Hindlimb muscle (tissue), 1 donor: ENCODE measurements at regions not wholly inside any gene's neighbourhood (a gene's known extent, or its start where the extent isn't known, plus 50 kb on each side); places are given as distances from the start of the nearest gene placed in this dataset.

Experiments used
- DNase-seq: peaks from one replicate; pipeline ENCODE4 v3.0.0-alpha.2; 2013

DNA sequence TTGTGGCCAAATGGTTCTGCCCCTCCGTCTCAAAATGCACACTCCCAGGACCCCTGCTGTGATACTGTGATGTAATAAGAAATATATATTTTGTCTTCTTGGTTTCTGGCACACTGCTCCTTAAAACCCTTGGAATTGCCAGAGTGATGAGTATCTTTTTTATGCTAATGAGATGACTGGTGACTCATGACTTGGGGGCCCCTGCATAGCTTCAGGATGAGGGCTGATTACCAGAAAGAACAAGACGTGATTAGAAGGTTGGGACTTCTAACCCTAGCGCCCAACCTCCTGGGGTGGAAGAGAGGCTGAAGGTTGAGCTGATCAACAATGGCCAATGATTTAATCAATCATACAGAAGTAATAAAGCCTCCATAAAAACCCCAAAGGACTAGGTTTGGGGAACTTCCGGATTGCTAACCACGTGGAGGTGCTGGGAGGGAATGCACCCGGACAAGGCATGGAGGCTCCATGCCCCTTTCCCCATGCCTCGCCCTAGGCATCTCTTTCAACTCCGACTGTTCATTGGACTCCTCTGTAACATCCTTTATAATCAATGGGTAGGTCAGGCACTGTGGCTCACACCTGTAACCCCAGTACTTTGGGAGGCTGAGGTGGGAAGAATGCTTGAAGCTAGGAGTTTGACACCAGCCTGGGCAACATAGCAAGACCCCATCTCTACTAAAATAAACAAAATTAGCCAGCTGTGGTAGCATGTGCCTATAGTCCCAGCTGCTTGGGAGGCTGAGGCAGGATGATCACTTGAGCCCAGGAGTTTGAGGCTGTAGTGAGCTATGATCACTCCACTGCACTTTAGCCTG is 89.1 kb downstream of the HS1BP3 start:
- no peak for DNase-seq

DNA sequence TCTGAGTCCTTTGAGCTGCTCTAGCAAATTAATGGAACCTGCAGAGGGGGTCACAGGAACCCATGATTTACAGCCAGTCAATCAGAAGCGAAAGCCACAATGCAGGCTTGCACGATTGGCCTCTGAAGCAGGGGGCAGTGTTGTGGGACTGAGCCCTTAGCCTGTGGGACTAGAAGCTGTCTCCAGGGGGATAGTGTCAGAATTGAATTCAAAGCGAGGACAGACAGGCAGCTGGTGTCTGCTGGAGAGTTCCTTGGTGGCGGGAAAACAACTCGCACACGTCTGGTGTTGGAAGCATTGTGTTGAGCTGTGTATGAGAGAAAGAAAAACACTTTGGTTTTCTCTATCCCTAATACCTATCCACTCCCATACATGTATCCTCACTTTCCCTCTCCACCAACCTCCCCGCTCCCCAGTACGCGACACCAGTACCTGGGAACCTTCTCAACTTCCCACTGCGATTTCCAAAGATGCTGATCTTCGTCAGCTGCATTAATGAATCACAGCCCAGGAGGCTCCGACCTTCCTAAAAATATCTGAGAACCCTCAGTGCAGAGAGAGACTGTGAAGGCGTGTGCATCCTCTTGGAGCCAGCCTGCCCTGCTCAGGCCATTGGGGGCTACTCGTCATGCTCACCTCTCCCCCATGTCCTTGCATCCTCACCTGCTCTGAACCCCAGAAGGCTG is 88.2 kb downstream of the HS1BP3 start:
- no peak for DNase-seq

DNA sequence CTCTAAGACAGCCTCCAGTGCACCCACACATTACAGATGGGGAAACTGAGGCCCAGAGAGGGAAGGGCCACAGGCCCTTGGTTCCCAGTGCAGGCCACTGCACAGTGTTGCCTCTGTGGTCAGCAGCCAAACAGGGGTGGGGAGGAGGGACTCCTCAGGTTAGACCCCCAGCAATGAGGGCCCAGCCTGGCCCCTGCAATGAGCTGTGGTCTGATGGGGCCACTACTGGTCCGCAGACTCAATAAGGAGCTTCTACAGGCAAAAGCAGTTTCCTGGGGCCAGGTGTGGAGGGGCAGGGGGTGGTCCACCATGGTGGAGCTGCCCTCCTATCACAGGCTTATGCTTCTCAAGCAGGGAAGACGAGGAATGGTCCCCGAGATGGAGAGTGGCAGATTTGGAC is 87.6 kb downstream of the HS1BP3 start:
- DNase-seq: no peak

DNA sequence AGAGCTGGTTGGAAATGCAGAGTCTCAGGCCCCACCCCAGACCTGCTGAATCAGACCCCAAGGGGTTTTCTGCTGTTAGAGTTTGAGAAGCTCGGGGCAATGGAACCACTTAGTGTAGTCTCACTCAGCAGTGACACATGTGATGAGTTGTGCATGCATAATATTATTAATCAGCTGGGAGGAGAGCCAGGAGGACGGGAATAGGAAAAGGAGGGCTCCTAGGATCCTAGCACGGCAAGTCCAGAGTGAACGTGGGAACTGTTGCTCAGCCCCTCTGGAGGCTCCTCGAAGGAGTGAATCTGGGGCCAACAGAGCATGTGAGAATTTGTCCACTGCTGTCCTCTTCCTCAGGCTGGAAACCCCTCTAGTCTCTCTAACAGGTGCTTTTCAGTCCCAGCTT is 87.1 kb downstream of the HS1BP3 start:
- DNase-seq: no peak

DNA sequence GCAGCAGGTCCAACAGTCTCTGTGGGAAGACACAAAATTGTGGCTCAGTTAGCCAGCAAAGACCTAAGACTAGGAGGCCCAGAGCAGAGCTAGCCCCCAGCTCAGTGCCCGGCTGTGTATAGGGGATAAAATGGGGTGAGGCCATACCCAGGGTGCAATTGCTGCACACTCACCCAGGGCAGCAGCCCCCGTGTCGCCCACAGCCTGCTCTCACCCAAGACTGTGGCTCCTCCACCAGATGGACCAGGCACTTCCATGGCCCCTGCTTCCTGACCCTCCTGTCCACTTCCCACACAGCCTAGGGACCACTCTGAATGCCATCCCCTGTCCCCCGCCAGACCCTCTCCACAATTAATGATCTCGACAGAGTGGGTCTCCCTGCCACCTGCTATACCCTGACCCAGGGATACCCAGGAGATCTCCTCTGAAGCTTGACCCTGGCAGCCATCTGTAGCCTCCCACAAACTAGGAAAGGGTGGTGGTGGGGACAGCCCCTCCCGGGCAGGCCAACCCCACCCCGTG is 85.7 kb downstream of the HS1BP3 start:
- DNase-seq: no peak

DNA sequence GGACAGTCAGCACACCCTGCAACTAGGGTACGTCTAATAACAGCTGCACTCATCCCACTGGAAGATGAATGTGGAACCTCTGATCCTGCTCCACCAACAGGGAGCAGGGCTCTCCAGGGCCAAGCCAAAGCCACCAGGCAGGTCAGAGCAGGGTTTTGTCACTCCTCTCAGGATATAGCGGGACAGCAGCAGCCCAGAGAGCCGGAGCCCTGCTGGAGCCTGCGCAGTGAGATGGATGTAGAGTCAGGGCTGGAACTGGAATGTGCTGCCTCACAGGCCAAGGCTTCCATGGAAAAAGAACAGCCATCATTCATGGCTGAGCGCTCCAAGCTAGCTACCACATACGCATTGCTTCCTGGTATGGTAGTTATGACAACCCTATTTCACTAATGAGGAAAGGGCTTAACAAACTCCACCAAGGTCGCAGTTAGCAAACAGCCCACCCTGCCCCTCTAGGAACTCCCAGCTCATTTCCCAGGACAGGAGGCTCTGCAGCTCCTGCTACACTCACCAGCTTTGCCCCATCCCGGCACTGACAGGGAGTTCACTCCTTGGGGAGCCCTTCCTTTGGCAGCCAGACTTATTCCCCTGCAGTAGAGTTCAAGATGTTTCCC is 85.2 kb downstream of the HS1BP3 start:
- peak; percentile 64 for DNase-seq

DNA sequence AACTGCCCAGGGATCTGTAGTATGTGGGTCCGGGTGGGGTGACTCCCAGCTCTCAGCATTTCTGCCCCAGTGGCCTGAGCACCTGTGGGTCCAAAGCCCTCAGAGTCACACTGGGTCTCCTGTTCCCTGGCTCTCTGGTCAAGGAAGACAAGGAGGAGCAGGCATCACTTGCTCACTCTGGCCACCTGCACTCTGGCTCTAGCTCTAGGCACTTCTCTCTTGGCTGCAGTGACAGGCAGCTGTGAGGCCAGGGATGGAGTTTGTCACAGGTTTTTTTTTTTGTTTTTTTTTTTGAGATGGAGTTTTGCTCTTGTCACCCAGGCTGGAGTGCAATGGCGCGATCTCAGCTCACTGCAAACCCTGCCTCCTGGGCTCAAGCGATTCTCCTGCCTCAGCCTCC is 84.6 kb downstream of the HS1BP3 start:
- no peak for DNase-seq

DNA sequence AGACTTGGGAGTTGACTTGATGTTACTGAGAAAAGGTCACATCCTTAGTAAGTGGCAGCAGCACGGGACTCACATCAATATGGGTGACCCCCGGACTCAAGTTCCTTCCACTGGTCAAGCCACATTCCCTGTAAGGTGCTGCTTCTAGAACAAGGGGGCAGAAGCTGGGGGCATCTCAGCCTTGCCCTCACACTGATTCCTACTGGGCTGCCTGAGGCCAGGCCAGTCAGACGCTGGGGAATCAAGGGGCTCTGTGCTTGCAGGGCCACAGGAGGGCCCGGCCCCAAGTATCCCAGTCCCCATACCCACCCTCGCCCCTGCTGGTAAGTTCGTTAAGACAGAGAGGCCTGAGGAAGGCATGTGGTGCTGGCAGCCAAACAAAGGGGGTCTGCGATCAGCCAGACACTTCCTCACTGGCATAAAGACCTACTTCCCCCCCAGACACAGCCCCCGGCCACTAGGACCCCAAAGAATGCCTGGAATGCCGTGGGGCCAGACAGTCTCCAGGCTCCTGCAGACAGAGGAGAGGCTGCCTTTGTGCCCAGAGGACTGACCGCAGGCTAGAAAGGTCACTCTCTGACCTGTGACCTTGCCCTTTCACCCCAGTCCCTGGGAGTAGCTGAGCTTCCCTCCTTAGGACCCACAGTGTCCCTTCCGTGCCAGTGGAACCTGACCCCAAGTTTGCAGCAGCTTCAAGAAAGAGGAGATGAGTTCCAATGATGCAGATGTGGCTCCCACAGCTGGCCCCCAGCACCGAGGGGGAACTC is 83.6 kb downstream of the HS1BP3 start:
- no peak for DNase-seq
